ENCODE measurements at regions not wholly inside any gene's neighbourhood (a gene's known extent, or its start where the extent isn't known, plus 50 kb on each side); places are given as distances from the start of the nearest gene placed in this dataset.
"Not testable (repeated sequence)": the region's sequence is repeated elsewhere in the genome, so short reads cannot be mapped to it uniquely, and the experiment has no call there.

DNA sequence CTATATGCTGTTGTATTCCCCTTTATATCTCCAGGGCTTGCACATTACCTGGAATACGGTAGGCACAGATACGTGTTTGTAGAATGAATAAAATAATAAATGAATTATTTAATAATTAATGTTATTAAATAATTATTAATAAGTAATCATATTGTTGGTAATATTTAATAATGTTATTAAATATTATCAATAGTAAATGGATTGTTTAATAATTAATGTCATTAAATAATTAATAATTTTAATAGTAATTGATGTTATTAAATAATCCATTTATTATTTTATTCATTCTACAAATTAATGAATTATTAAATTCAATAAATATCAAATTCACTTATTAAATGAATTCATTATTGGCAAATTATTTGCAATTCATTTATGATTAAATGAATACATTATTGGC lies 175.1 kb downstream of the MATN1 start:
- H3K79me2 ChIP-seq (ENCODE audit: insufficient read depth, low read length), result no peaks in the 10 kb centered on the region
- ChIA-PET POLR2A (no interaction called here), CTCF (no interaction called here), RAD21 (ENCODE audit: low non-redundant PET in 1 of 2, low total read pairs in 2 of 2, uncharacterized antibody in 2 of 2, unreplicated experiment in 2 of 2) (no interaction called here)
- no peak overlapping the region for H3K27ac ChIP-seq (ENCODE audit: low read depth, low read length)
- H3K9me3 ChIP-seq (ENCODE audit: control insufficient read depth in 1 of 2, insufficient read depth in 1 of 2, low read depth in 1 of 2, low read length in 2 of 2), result no peaks in the 10 kb centered on the region
- ATAC-seq, result no peak
- no peaks in the 10 kb centered on the region for H3K36me3 ChIP-seq (ENCODE audit: control insufficient read depth in 1 of 2, insufficient read depth in 2 of 2, low read length in 2 of 2)
- H2AFZ ChIP-seq (ENCODE audit: low read depth, low read length, poor library complexity, severe bottlenecking), result no peak overlapping the region
- H3K27me3 ChIP-seq (ENCODE audit: insufficient read depth, low read length), result no peaks in the 10 kb centered on the region
- no peaks in the 10 kb centered on the region for H3K4me1 ChIP-seq (ENCODE audit: control insufficient read depth in 1 of 2, insufficient read depth in 2 of 2, low read length in 2 of 2)
- H3K9ac ChIP-seq (ENCODE audit: low read length), result no peak overlapping the region
- intact Hi-C loops (cut with micrococcal nuclease), result no loop called here
- TF ChIP-seq POLR2AphosphoS5 (IDR thresholded peaks at IDR 0.05; ENCODE audit: low read depth, low read length), result no peak
- TF ChIP-seq FOSL1 (IDR thresholded peaks at IDR 0.05; ENCODE audit: low read depth), result no peak
- TF ChIP-seq, protein P1, sequence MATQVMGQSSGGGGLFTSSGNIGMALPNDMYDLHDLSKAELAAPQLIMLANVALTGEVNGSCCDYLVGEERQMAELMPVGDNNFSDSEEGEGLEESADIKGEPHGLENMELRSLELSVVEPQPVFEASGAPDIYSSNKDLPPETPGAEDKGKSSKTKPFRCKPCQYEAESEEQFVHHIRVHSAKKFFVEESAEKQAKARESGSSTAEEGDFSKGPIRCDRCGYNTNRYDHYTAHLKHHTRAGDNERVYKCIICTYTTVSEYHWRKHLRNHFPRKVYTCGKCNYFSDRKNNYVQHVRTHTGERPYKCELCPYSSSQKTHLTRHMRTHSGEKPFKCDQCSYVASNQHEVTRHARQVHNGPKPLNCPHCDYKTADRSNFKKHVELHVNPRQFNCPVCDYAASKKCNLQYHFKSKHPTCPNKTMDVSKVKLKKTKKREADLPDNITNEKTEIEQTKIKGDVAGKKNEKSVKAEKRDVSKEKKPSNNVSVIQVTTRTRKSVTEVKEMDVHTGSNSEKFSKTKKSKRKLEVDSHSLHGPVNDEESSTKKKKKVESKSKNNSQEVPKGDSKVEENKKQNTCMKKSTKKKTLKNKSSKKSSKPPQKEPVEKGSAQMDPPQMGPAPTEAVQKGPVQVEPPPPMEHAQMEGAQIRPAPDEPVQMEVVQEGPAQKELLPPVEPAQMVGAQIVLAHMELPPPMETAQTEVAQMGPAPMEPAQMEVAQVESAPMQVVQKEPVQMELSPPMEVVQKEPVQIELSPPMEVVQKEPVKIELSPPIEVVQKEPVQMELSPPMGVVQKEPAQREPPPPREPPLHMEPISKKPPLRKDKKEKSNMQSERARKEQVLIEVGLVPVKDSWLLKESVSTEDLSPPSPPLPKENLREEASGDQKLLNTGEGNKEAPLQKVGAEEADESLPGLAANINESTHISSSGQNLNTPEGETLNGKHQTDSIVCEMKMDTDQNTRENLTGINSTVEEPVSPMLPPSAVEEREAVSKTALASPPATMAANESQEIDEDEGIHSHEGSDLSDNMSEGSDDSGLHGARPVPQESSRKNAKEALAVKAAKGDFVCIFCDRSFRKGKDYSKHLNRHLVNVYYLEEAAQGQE (IDR thresholded peaks at IDR 0.05; ENCODE audit: low read depth), result no peak
- no peak for TF ChIP-seq ZNF274 (IDR thresholded peaks at IDR 0.05; ENCODE audit: low read depth, low read length)
- no peak for TF ChIP-seq ZFX (IDR thresholded peaks at IDR 0.05)
- TF ChIP-seq, protein P2, sequence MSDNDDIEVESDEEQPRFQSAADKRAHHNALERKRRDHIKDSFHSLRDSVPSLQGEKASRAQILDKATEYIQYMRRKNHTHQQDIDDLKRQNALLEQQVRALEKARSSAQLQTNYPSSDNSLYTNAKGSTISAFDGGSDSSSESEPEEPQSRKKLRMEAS (IDR thresholded peaks at IDR 0.05), result no peak
- no peak for TF ChIP-seq TCF7L2 (IDR thresholded peaks at IDR 0.05; ENCODE audit: borderline replicate concordance, extremely low read depth, insufficient read depth, insufficient read length)
- no peak for TF ChIP-seq CEBPB (IDR thresholded peaks at IDR 0.05; ENCODE audit: low read depth)
- TF ChIP-seq SIN3A (IDR thresholded peaks at IDR 0.05; ENCODE audit: low read depth), result no peak
- TF ChIP-seq, protein P3, sequence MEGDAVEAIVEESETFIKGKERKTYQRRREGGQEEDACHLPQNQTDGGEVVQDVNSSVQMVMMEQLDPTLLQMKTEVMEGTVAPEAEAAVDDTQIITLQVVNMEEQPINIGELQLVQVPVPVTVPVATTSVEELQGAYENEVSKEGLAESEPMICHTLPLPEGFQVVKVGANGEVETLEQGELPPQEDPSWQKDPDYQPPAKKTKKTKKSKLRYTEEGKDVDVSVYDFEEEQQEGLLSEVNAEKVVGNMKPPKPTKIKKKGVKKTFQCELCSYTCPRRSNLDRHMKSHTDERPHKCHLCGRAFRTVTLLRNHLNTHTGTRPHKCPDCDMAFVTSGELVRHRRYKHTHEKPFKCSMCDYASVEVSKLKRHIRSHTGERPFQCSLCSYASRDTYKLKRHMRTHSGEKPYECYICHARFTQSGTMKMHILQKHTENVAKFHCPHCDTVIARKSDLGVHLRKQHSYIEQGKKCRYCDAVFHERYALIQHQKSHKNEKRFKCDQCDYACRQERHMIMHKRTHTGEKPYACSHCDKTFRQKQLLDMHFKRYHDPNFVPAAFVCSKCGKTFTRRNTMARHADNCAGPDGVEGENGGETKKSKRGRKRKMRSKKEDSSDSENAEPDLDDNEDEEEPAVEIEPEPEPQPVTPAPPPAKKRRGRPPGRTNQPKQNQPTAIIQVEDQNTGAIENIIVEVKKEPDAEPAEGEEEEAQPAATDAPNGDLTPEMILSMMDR (IDR thresholded peaks at IDR 0.05 in 2 of 3, conservative IDR thresholded peaks at IDR 0.05 in 1 of 3; ENCODE audit: borderline replicate concordance in 1 of 3, insufficient read depth in 1 of 3, low read depth in 2 of 3, low read length in 2 of 3), result no peak
- TF ChIP-seq RAD21 (IDR thresholded peaks at IDR 0.05; ENCODE audit: low read depth), result no peak
- H3K4me2 ChIP-seq (ENCODE audit: low read length), result no peak overlapping the region
- BruUV-seq (replicated peaks), result no TSS peak
- no peak for DNase-seq (ENCODE audit: low read depth, low spot score)
- no peak overlapping the region for H3K4me3 ChIP-seq (replicated peaks in 1 of 2; ENCODE audit: low read depth in 1 of 2, low read length in 2 of 2)
- H4K20me1 ChIP-seq (ENCODE audit: insufficient read depth), result no peaks in the 10 kb centered on the region
- H3K9me2 ChIP-seq (ENCODE audit: insufficient read depth), result no peaks in the 10 kb centered on the region

DNA sequence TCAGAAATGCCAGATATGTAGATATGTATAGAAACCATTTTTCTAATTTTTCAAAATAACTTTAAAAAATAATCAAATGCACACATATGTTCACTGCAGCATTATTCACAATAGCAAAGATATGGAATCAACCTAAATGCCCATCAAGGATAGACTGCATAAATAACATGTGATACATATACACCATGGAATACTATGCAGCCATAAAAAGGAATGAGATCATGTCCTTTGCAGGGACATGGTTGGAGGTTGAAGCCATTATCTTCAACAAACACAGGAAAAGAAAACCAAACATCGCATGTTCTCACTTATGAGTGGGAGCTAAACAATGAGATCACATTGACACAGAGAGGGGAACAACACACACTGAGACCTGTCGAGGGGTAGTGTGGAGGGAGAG lies 176.1 kb downstream of the MATN1 start:
- H3K27ac ChIP-seq (ENCODE audit: low read depth, low read length); H3K27me3 ChIP-seq (ENCODE audit: insufficient read depth, low read length); intact Hi-C loops (cut with micrococcal nuclease); DNase-seq (ENCODE audit: low read depth, low spot score); H3K9ac ChIP-seq (ENCODE audit: low read length); H3K79me2 ChIP-seq (ENCODE audit: insufficient read depth, low read length); CTCF ChIA-PET; H3K4me3 ChIP-seq (replicated peaks in 1 of 2; ENCODE audit: low read depth in 1 of 2, low read length in 2 of 2); H4K20me1 ChIP-seq (ENCODE audit: insufficient read depth); H3K4me1 ChIP-seq (ENCODE audit: control insufficient read depth in 1 of 2, insufficient read depth in 2 of 2, low read length in 2 of 2); H3K36me3 ChIP-seq (ENCODE audit: control insufficient read depth in 1 of 2, insufficient read depth in 2 of 2, low read length in 2 of 2); H3K9me2 ChIP-seq (ENCODE audit: insufficient read depth); H3K4me2 ChIP-seq (ENCODE audit: low read length); H3K9me3 ChIP-seq (ENCODE audit: control insufficient read depth in 1 of 2, insufficient read depth in 1 of 2, low read depth in 1 of 2, low read length in 2 of 2); RAD21 ChIA-PET (ENCODE audit: low non-redundant PET in 1 of 2, low total read pairs in 2 of 2, uncharacterized antibody in 2 of 2, unreplicated experiment in 2 of 2); BruUV-seq (replicated peaks); ATAC-seq; POLR2A ChIA-PET; H2AFZ ChIP-seq (ENCODE audit: low read depth, low read length, poor library complexity, severe bottlenecking): not testable (repeated sequence)

Measured in HCT116 (cell line).